ENCODE measurements at regions not wholly inside any gene's neighbourhood (a gene's known extent, or its start where the extent isn't known, plus 50 kb on each side); places are given as distances from the start of the nearest gene placed in this dataset.

- TF ChIP-seq EZH2 (IDR thresholded peaks at IDR 0.05) (no peak), POLR2AphosphoS5 (IDR thresholded peaks at IDR 0.05; ENCODE audit: borderline replicate concordance, low read depth, low read length) (no peak)
These were observed 1087.4 kb upstream of the FLRT2 start for GRCh38 chr14:84442521-84442920.
